Activated CD8-positive, alpha-beta T cell treated with anti-CD3 and anti-CD28 coated beads for 36 hours (primary cell): ENCODE measurements at regions not wholly inside any gene's neighbourhood (a gene's known extent, or its start where the extent isn't known, plus 50 kb on each side); places are given as distances from the start of the nearest gene placed in this dataset.

Source experiments
- ATAC-seq: fragments of 200-7000 bp; cut with Tn5 transposase; one replicate; pipeline ENCODE4 v1.10.0; 2021; ENCODE audit warnings: mild to moderate bottlenecking, moderate library complexity
- CTCF ChIA-PET: fragments of 350-600 bp; sonication (Branson Sonifier 250); formaldehyde crosslinking; loops from one replicate; lab custom pipeline; 2021; ENCODE audit warnings: antibody characterized with exemption; lab: Charles Lee
- POLR2A ChIA-PET: fragments of 350-600 bp; sonication (Branson Sonifier 250); formaldehyde crosslinking; loops from one replicate; lab custom pipeline; 2021; ENCODE audit warnings: antibody characterized with exemption; lab: Charles Lee
- DNase-seq: peaks from one replicate; pipeline ENCODE4 v3.0.0-alpha.2; 2020
- H3K27ac Mint-ChIP-seq: one replicate; pipeline ENCODE4 v1.8.0; 2021; ENCODE audit warnings: mild to moderate bottlenecking, mixed read lengths
- H3K27me3 Mint-ChIP-seq: one replicate; pipeline ENCODE4 v1.8.0; 2021; ENCODE audit warnings: mixed read lengths
- H3K36me3 Mint-ChIP-seq: one replicate; pipeline ENCODE4 v1.8.0; 2021; ENCODE audit warnings: low read depth, mixed read lengths
- H3K4me1 Mint-ChIP-seq: one replicate; pipeline ENCODE4 v1.8.0; 2021; ENCODE audit warnings: low read depth, mixed read lengths
- H3K4me3 Mint-ChIP-seq: one replicate; pipeline ENCODE4 v1.8.0; 2021; ENCODE audit warnings: mild to moderate bottlenecking, moderate library complexity, mixed read lengths
- H3K9me3 Mint-ChIP-seq: one replicate; pipeline ENCODE4 v1.8.0; 2021; ENCODE audit warnings: mixed read lengths
- CTCF ChIP-seq: fragments of 200-600 bp; IDR thresholded peaks from one replicate; pipeline ENCODE4 v1.8.0; 2022; ENCODE audit warnings: antibody characterized with exemption, mild to moderate bottlenecking
- intact Hi-C: fragments of 100-400 bp; cut with micrococcal nuclease; formaldehyde crosslinking; loops from one replicate; pipeline ENCODE4 v1.10.0; 2022

GRCh38 chr1:80221319-80221718 is 1214.8 kb upstream of the ADGRL4 start:
- intact Hi-C loops: no loop called here
- POLR2A ChIA-PET: no interaction called here
- Mint-ChIP-seq H3K4me1 (no peaks in the 10 kb centered on the region), H3K27ac (no peak overlapping the region), H3K27me3 (no peaks in the 10 kb centered on the region), H3K9me3 (peaks cover 9% of the 10 kb centered on the region), H3K4me3 (no peak overlapping the region), H3K36me3 (no peaks in the 10 kb centered on the region)
- DNase-seq (no peak), ATAC-seq (no peak)
- TF ChIP-seq CTCF: no peak
- CTCF ChIA-PET: no interaction called here

- POLR2A ChIA-PET: no interaction called here
Observed at GRCh38 chr1:80218112-80218511, 1211.6 kb upstream of the ADGRL4 start.

GRCh38 chr1:80217377-80217986 is 1211.0 kb upstream of the ADGRL4 start:
- intact Hi-C loops: no loop called here
- TF ChIP-seq CTCF: no peak
- Mint-ChIP-seq H3K4me1 (no peaks in the 10 kb centered on the region), H3K27me3 (no peaks in the 10 kb centered on the region), H3K36me3 (no peaks in the 10 kb centered on the region), H3K4me3 (no peak overlapping the region), H3K9me3 (peaks cover 7% of the 10 kb centered on the region), H3K27ac (no peak overlapping the region)
- DNase-seq (no peak), ATAC-seq (no peak)
- CTCF ChIA-PET: no interaction called here
- POLR2A ChIA-PET: no interaction called here

More at GRCh38 chr1:80218112-80218511, 1211.6 kb upstream of the ADGRL4 start:
- H3K4me1 Mint-ChIP-seq: no peaks in the 10 kb centered on the region
- intact Hi-C loops: no loop called here
- H3K27me3 Mint-ChIP-seq: no peaks in the 10 kb centered on the region
- H3K4me3 Mint-ChIP-seq: no peak overlapping the region
- no peak for DNase-seq
- H3K9me3 Mint-ChIP-seq: peaks cover 7% of the 10 kb centered on the region
- no peak for ATAC-seq
- no peaks in the 10 kb centered on the region for H3K36me3 Mint-ChIP-seq
- no peak overlapping the region for H3K27ac Mint-ChIP-seq
- no peak for TF ChIP-seq CTCF
- CTCF ChIA-PET: no interaction called here

- Mint-ChIP-seq H3K27ac (no peak overlapping the region), H3K9me3 (peaks cover 5% of the 10 kb centered on the region), H3K36me3 (no peaks in the 10 kb centered on the region), H3K4me3 (no peak overlapping the region), H3K4me1 (no peaks in the 10 kb centered on the region), H3K27me3 (no peaks in the 10 kb centered on the region)
- intact Hi-C loops: no loop called here
- TF ChIP-seq CTCF: no peak
- ATAC-seq (no peak), DNase-seq (no peak)
- ChIA-PET POLR2A (no interaction called here), CTCF (no interaction called here)
Observed at GRCh38 chr1:80214888-80215540, 1208.5 kb upstream of the ADGRL4 start.

- no peaks in the 10 kb centered on the region for H3K36me3 Mint-ChIP-seq
- H3K4me1 Mint-ChIP-seq: no peaks in the 10 kb centered on the region
- no peak for TF ChIP-seq CTCF
- ATAC-seq: no peak
- intact Hi-C loops: no loop called here
- H3K4me3 Mint-ChIP-seq: no peak overlapping the region
- no peak for DNase-seq
- H3K27ac Mint-ChIP-seq: no peak overlapping the region
- no peaks in the 10 kb centered on the region for H3K27me3 Mint-ChIP-seq
- peaks cover 4% of the 10 kb centered on the region for H3K9me3 Mint-ChIP-seq
- POLR2A ChIA-PET: no interaction called here
- CTCF ChIA-PET: no interaction called here
Observed at GRCh38 chr1:80212948-80213347, 1206.4 kb upstream of the ADGRL4 start.
